Progenitor cell of endocrine pancreas (in vitro differentiated cells): ENCODE measurements at regions not wholly inside any gene's neighbourhood (a gene's known extent, or its start where the extent isn't known, plus 50 kb on each side); places are given as distances from the start of the nearest gene placed in this dataset.

Experiments
- DNase-seq: peaks from one replicate; pipeline ENCODE4 v3.0.0; 2021; ENCODE audit warnings: low spot score; ENCODE audit not compliant: unreplicated experiment
- H3K27ac Mint-ChIP-seq: 2 replicates; pipeline ENCODE4 v1.8.0; 2021; ENCODE audit warnings: mild to moderate bottlenecking, moderate library complexity, mixed read lengths
- H3K27me3 Mint-ChIP-seq: 2 replicates; pipeline ENCODE4 v1.8.0; 2021; ENCODE audit warnings: mixed read lengths
- H3K36me3 Mint-ChIP-seq: 2 replicates; pipeline ENCODE4 v1.8.0; 2022; ENCODE audit warnings: mixed read lengths; ENCODE audit not compliant: insufficient read depth
- H3K4me1 Mint-ChIP-seq: 2 replicates; pipeline ENCODE4 v1.8.0; 2021; ENCODE audit warnings: low read depth, mixed read lengths
- H3K4me3 Mint-ChIP-seq: 2 replicates; pipeline ENCODE4 v1.8.0; 2021; ENCODE audit warnings: low read depth, mild to moderate bottlenecking, moderate library complexity, mixed read lengths
- H3K9me3 Mint-ChIP-seq: 2 replicates; pipeline ENCODE4 v1.8.0; 2021; ENCODE audit warnings: low read depth, mixed read lengths
- TF ChIP-seq, protein P1 (sequence below): fragments of 200-600 bp; sonication (generic); IDR thresholded peaks from one replicate; pipeline ENCODE4 v1.5.0; 2021; ENCODE audit warnings: antibody characterized with exemption, mild to moderate bottlenecking; ENCODE audit not compliant: unreplicated experiment

DNA sequence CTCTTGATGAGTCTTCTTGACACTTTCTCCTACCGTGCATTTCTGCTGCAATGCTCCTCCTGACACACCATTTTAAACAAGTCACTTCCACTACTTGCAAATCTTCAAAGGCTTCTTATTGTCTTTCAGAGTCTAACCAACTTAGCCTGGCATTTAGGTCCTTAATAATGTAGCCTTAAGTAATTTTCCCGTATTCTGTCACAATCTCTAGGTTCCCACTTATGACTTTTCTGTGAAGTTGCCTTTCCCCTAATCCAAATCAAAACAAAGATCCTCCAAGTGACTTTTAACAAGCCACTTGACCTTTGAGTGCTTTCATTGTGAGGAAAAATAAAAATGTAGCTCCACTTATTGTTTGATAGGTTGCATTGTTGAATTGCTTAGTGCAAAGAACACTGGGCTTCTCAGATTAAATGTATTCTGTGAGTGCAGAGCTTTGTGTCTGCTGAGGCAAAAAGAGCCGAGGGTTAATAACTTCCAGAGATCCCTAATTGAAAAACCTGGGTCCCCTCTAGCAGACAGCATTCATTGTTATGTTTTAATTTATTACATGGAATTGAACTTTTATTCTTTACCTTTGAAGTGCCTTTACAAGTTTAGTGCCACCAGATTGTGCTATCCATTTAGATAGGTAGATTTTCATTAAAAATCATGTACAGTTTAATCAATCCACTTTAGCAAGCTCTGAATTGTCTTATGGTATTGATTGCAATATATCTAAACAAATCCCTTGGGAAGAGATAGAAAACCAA is 341.7 kb upstream of the TYRP1 start:
- Mint-ChIP-seq H3K27me3 (no peaks in the 10 kb centered on the region), H3K4me3 (no peak overlapping the region), H3K36me3 (no peaks in the 10 kb centered on the region), H3K4me1 (peaks cover 2% of the 10 kb centered on the region), H3K9me3 (peaks cover 3% of the 10 kb centered on the region), H3K27ac (no peak overlapping the region)
- DNase-seq: no peak
- TF ChIP-seq, protein P1, sequence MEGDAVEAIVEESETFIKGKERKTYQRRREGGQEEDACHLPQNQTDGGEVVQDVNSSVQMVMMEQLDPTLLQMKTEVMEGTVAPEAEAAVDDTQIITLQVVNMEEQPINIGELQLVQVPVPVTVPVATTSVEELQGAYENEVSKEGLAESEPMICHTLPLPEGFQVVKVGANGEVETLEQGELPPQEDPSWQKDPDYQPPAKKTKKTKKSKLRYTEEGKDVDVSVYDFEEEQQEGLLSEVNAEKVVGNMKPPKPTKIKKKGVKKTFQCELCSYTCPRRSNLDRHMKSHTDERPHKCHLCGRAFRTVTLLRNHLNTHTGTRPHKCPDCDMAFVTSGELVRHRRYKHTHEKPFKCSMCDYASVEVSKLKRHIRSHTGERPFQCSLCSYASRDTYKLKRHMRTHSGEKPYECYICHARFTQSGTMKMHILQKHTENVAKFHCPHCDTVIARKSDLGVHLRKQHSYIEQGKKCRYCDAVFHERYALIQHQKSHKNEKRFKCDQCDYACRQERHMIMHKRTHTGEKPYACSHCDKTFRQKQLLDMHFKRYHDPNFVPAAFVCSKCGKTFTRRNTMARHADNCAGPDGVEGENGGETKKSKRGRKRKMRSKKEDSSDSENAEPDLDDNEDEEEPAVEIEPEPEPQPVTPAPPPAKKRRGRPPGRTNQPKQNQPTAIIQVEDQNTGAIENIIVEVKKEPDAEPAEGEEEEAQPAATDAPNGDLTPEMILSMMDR: no peak

GRCh38 chr9:12352045-12352315 is 341.2 kb upstream of the TYRP1 start:
- DNase-seq: no peak
- H3K4me3 Mint-ChIP-seq: no peak overlapping the region
- TF ChIP-seq, protein P1: no peak
- H3K27me3 Mint-ChIP-seq: no peaks in the 10 kb centered on the region
- H3K27ac Mint-ChIP-seq: no peak overlapping the region
- H3K36me3 Mint-ChIP-seq: no peaks in the 10 kb centered on the region
- peaks cover 2% of the 10 kb centered on the region for H3K4me1 Mint-ChIP-seq
- peaks cover 3% of the 10 kb centered on the region for H3K9me3 Mint-ChIP-seq

DNA sequence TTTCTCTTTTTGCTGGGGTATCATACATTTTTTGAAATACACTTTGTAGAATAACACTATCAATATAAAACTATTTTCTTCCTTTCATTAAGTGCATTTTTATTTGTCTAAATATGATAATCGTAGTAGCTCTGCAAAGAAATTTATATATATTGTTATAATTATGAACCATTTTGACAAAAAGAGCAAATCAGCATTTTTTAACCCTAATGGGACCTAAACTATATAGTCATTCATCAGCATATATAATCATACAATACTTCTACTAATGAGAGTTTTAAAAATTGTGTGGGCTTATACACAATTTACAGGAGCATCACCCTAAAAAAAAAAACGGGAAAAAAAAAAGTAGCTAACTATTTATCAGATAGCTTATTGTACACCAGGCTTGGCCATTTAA is 329.7 kb upstream of the TYRP1 start:
- Mint-ChIP-seq H3K27me3 (no peaks in the 10 kb centered on the region), H3K4me3 (no peak overlapping the region), H3K27ac (no peak overlapping the region), H3K36me3 (no peaks in the 10 kb centered on the region), H3K9me3 (no peaks in the 10 kb centered on the region), H3K4me1 (no peaks in the 10 kb centered on the region)
- no peak for DNase-seq
- TF ChIP-seq, protein P1: no peak

DNA sequence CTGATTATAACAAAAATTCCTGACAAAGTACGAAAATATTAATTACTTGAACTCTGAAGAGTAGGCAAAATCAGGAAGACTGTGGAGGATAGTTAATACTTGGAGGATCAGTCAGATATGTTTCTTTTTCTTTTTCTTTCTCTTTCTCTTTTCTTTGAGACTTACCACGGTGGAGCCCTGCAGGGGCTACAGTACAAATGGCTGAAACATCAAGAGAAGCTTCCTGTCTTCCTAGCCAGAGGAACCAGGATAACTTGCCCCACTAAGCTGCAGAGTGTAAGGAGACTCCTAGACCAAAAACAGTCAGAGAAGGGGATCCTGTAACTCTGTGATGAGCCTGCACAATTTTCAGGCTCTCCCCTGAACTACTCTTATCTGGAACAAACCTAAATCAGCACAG is 324.6 kb upstream of the TYRP1 start:
- no peak overlapping the region for H3K4me3 Mint-ChIP-seq

DNA sequence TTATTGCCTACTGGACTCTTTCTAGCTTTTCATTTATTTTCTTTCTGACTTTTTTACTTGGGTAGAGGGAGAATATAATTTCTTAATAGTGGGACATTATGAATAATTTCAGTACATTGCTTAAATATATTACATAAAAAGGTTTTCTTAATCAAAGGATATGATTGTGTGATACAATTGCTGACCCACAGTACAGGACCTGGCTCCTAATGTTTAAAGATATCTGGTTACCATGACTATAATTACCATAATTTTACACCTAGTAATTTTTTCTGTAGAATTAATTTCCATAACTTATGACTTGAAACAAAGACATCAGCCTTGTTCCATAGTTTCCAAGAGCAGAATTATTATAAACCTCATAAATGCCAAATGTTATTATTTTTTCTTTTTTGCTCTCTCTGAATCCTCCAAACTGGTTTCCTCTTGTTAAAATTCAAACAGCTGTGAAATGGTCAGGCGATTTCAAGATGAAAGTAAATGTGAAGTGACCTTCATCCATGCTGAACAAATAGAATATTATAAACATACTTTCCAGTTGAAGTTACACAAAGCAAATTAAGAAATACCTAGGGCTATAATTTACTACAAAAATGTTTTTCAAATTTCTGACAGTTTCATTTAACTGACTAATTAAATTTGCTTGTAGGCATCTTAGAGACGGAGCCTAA is 301.2 kb upstream of the TYRP1 start:
- no peak for DNase-seq
- H3K36me3 Mint-ChIP-seq: no peaks in the 10 kb centered on the region
- H3K9me3 Mint-ChIP-seq: no peaks in the 10 kb centered on the region
- H3K4me1 Mint-ChIP-seq: peaks cover 11% of the 10 kb centered on the region
- no peaks in the 10 kb centered on the region for H3K27me3 Mint-ChIP-seq
- no peak overlapping the region for H3K27ac Mint-ChIP-seq
- H3K4me3 Mint-ChIP-seq: no peak overlapping the region
- TF ChIP-seq, protein P1: no peak

More for the DNA sequence above, 324.6 kb upstream of the TYRP1 start:
- no peak for DNase-seq
- no peaks in the 10 kb centered on the region for H3K36me3 Mint-ChIP-seq
- H3K27me3 Mint-ChIP-seq: no peaks in the 10 kb centered on the region
- no peak overlapping the region for H3K27ac Mint-ChIP-seq
- peaks cover 2% of the 10 kb centered on the region for H3K4me1 Mint-ChIP-seq
- TF ChIP-seq, protein P1: no peak
- no peaks in the 10 kb centered on the region for H3K9me3 Mint-ChIP-seq
